ENCODE measurements at regions not wholly inside any gene's neighbourhood (a gene's known extent, or its start where the extent isn't known, plus 50 kb on each side); places are given as distances from the start of the nearest gene placed in this dataset.

DNA sequence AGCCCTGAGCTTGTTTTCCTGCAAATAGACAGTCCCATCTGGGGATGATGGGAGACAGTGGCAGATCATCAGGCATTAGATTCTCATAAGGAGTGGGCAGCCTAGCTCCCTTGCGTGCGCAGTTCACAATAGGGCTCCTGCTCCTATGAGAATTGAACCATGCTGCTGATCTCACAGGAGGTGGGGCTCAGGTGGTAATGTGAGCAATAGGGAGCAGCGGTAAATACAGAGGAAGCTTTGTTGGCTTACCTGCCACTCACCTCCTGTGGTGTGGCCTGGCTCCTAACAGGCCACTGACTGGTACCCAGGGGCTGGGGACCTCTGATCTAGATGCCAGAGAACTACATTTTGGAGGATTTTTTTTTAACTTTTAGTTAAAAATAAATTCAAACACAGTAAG lies 434.8 kb upstream of the MKI67 start:
- TF ChIP-seq CTCF (IDR thresholded peaks at IDR 0.05; ENCODE audit: low read depth, low read length, poor library complexity, severe bottlenecking): no peak
- no peak for TF ChIP-seq EZH2phosphoT487 (IDR thresholded peaks at IDR 0.05; ENCODE audit: borderline replicate concordance, low read length)

Data from DOHH2 (cell line).